Tibial artery (tissue), 4 donors: ENCODE measurements at regions not wholly inside any gene's neighbourhood (a gene's known extent, or its start where the extent isn't known, plus 50 kb on each side); places are given as distances from the start of the nearest gene placed in this dataset.

Experiments used
- DNase-seq, 2 donors: peaks; one replicate each; pipeline ENCODE4 v3.0.0-alpha.2; 2019
- H3K27ac ChIP-seq, 2 donors: fragments of 200-600 bp; sonication (generic) in 1 of 2; 1 replicate in 1 of 2; 2 replicates in 1 of 2; pipeline ENCODE4 v1.5.1; 2018 to 2019; ENCODE audit warnings: mild to moderate bottlenecking in 1 of 2
- H3K27me3 ChIP-seq, 2 donors: fragments of 200-600 bp; sonication (generic) in 1 of 2; one replicate each; pipeline versions ENCODE4 v1.5.1 to v1.6.0; 2016 to 2019
- H3K36me3 ChIP-seq, 3 donors: fragments of 200-600 bp; sonication (generic) in 2 of 3; one replicate each; pipeline ENCODE4 v1.5.1; 2016 to 2019; ENCODE audit warnings: mild to moderate bottlenecking in 2 of 3
- H3K4me1 ChIP-seq, 4 donors: fragments of 200-600 bp; sonication (generic) in 2 of 4; 1 replicate in 3 of 4; 2 replicates in 1 of 4; pipeline ENCODE4 v1.5.1; 2016 to 2019
- H3K4me3 ChIP-seq, 2 donors: fragments of 200-600 bp; sonication (generic) in 1 of 2; 1 replicate in 1 of 2; 2 replicates in 1 of 2; pipeline ENCODE4 v1.5.1; 2018 to 2019; ENCODE audit warnings: mild to moderate bottlenecking in 2 of 2
- H3K9me3 ChIP-seq, 3 donors: fragments of 200-600 bp; sonication (generic) in 1 of 3; one replicate each; pipeline ENCODE4 v1.5.1; 2016 to 2019
- CTCF ChIP-seq, 2 experiments: fragments of 200-600 bp in 1 of 2; fragments of 450-650 bp in 1 of 2; IDR thresholded peaks; one replicate each; pipeline ENCODE4 v1.5.1; 2017 to 2019; ENCODE audit warnings: antibody characterized with exemption in 2 of 2, mild to moderate bottlenecking in 1 of 2, moderate library complexity in 1 of 2
- intact Hi-C: fragments of 100-400 bp; cut with DNase I; formaldehyde crosslinking; loops from one replicate; pipeline ENCODE4 v1.15.0; 2023; ENCODE audit warnings: low total_unique reads

- Histone ChIP-seq H3K9me3 (peaks cover 0 to 2% (median 0%) of the 10 kb centered on the region in 3 donors), H3K4me3 (no peak overlapping the region), H3K4me1 (no peaks in the 10 kb centered on the region), H3K36me3 (no peaks in the 10 kb centered on the region), H3K27ac (no peak overlapping the region), H3K27me3 (no peaks in the 10 kb centered on the region)
- intact Hi-C loops, result no loop called here
- DNase-seq, result no peak
- no peak for TF ChIP-seq CTCF (IDR thresholded peaks at IDR 0.05)
Measured at GRCh38 chr5:27434335-27434734, 395.9 kb upstream of the CDH9 start.

GRCh38 chr5:27414099-27414498 is 375.7 kb upstream of the CDH9 start:
- Histone ChIP-seq H3K27me3 (no peaks in the 10 kb centered on the region), H3K27ac (no peak overlapping the region), H3K4me3 (no peak overlapping the region), H3K4me1 (no peaks in the 10 kb centered on the region), H3K9me3 (peaks cover 0 to 3% (median 0%) of the 10 kb centered on the region in 3 donors), H3K36me3 (no peaks in the 10 kb centered on the region)
- no peak for TF ChIP-seq CTCF (IDR thresholded peaks at IDR 0.05)
- no peak for DNase-seq
- intact Hi-C loops, result no loop called here

- Histone ChIP-seq H3K4me1 (no peaks in the 10 kb centered on the region), H3K36me3 (no peaks in the 10 kb centered on the region), H3K4me3 (no peak overlapping the region), H3K27ac (no peak overlapping the region), H3K27me3 (no peaks in the 10 kb centered on the region), H3K9me3 (peaks cover 0 to 3% (median 0%) of the 10 kb centered on the region in 3 donors)
- DNase-seq, result no peak
- intact Hi-C loops, result no loop called here
- TF ChIP-seq CTCF (IDR thresholded peaks at IDR 0.05), result no peak
Measured at GRCh38 chr5:27412384-27412783, 374.0 kb upstream of the CDH9 start.

- H3K4me3 ChIP-seq, result no peak overlapping the region
- intact Hi-C loops, result no loop called here
- no peaks in the 10 kb centered on the region for H3K36me3 ChIP-seq
- no peaks in the 10 kb centered on the region for H3K4me1 ChIP-seq
- no peak for TF ChIP-seq CTCF (IDR thresholded peaks at IDR 0.05)
- no peaks in the 10 kb centered on the region for H3K9me3 ChIP-seq
- no peak overlapping the region for H3K27ac ChIP-seq
- no peaks in the 10 kb centered on the region for H3K27me3 ChIP-seq
- DNase-seq, result no peak
Measured at GRCh38 chr5:27406020-27406419, 367.6 kb upstream of the CDH9 start.

GRCh38 chr5:27403243-27403882 is 365.0 kb upstream of the CDH9 start:
- H3K27ac ChIP-seq, result no peak overlapping the region
- DNase-seq, result no peak

More at GRCh38 chr5:27403243-27403882, 365.0 kb upstream of the CDH9 start:
- intact Hi-C loops, result no loop called here
- peaks cover 0 to 6% (median 0%) of the 10 kb centered on the region in 3 donors for H3K9me3 ChIP-seq
- no peaks in the 10 kb centered on the region for H3K27me3 ChIP-seq
- no peaks in the 10 kb centered on the region for H3K4me1 ChIP-seq
- H3K4me3 ChIP-seq, result no peak overlapping the region
- H3K36me3 ChIP-seq, result no peaks in the 10 kb centered on the region
- no peak for TF ChIP-seq CTCF (IDR thresholded peaks at IDR 0.05)
